RWPE2 (cell line): ENCODE measurements at regions not wholly inside any gene's neighbourhood (a gene's known extent, or its start where the extent isn't known, plus 50 kb on each side); places are given as distances from the start of the nearest gene placed in this dataset.

Experiments
- ATAC-seq: fragments of 200-7000 bp; cut with Tn5 transposase; 3 replicates; pipeline ENCODE4 v1.9.1; 2021; ENCODE audit warnings: low read depth
- DNase-seq: peaks from one replicate; pipeline ENCODE4 v3.0.0-alpha.2; 2020; ENCODE audit warnings: low spot score
- H3K27ac ChIP-seq: fragments of 450-650 bp; 2 replicates; pipeline ENCODE4 v1.5.1; 2017; ENCODE audit warnings: mild to moderate bottlenecking; ENCODE audit not compliant: poor library complexity, severe bottlenecking
- H3K27me3 ChIP-seq: fragments of 250-450 bp; sonication (Bioruptor Pico); 2 replicates; pipeline ENCODE4 v1.5.1; 2021; ENCODE audit warnings: mild to moderate bottlenecking, moderate library complexity; ENCODE audit not compliant: insufficient read depth, poor library complexity, severe bottlenecking
- H3K36me3 ChIP-seq: fragments of 250-450 bp; sonication (Bioruptor Pico); 2 replicates; pipeline ENCODE4 v1.5.1; 2020; ENCODE audit warnings: low read depth, mild to moderate bottlenecking, moderate library complexity
- H3K4me1 ChIP-seq: fragments of 250-450 bp; sonication (Bioruptor Pico); 2 replicates; pipeline ENCODE4 v1.5.1; 2021; ENCODE audit warnings: mild to moderate bottlenecking, moderate library complexity; ENCODE audit not compliant: insufficient read depth, poor library complexity, severe bottlenecking
- H3K4me3 ChIP-seq: fragments of 250-450 bp; sonication (Bioruptor Pico); 2 replicates; pipeline ENCODE4 v1.5.1; 2021; ENCODE audit warnings: mild to moderate bottlenecking, moderate library complexity; ENCODE audit not compliant: severe bottlenecking
- H3K9me3 ChIP-seq: fragments of 250-450 bp; sonication (Bioruptor Pico); 2 replicates; pipeline ENCODE4 v1.5.1; 2021; ENCODE audit warnings: mild to moderate bottlenecking, moderate library complexity; ENCODE audit not compliant: severe bottlenecking
- TF ChIP-seq, protein P1 (sequence below): fragments of 450-650 bp; IDR thresholded peaks from one replicate; pipeline ENCODE4 v1.5.1; 2017; ENCODE audit warnings: mild to moderate bottlenecking, moderate library complexity; ENCODE audit not compliant: poor library complexity, severe bottlenecking

DNA sequence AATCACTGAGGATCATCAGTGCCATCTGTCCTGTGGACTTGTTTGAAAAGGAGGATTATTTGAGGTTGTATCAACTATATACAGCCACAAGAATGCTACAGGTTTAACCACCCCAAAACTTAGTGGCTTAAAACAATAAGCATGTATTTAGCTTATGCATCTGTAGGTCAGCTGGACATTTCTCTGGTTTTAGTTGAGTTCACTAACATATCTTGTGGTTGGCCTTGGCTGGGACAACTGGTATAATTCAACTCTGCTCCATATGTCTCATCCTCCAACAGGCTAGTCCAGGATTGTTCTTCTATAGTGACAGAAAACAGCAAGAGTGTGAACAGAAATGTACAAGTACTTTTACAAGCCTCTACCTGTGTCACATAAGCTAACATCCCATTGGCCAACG is 49.9 kb upstream of the SOX6 start:
- no peaks in the 10 kb centered on the region for H3K27me3 ChIP-seq
- no peak overlapping the region for H3K4me3 ChIP-seq
- no peaks in the 10 kb centered on the region for H3K9me3 ChIP-seq
- TF ChIP-seq, protein P1, sequence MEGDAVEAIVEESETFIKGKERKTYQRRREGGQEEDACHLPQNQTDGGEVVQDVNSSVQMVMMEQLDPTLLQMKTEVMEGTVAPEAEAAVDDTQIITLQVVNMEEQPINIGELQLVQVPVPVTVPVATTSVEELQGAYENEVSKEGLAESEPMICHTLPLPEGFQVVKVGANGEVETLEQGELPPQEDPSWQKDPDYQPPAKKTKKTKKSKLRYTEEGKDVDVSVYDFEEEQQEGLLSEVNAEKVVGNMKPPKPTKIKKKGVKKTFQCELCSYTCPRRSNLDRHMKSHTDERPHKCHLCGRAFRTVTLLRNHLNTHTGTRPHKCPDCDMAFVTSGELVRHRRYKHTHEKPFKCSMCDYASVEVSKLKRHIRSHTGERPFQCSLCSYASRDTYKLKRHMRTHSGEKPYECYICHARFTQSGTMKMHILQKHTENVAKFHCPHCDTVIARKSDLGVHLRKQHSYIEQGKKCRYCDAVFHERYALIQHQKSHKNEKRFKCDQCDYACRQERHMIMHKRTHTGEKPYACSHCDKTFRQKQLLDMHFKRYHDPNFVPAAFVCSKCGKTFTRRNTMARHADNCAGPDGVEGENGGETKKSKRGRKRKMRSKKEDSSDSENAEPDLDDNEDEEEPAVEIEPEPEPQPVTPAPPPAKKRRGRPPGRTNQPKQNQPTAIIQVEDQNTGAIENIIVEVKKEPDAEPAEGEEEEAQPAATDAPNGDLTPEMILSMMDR = no peak
- H3K27ac ChIP-seq = no peak overlapping the region
- DNase-seq = no peak
- H3K4me1 ChIP-seq = no peaks in the 10 kb centered on the region
- H3K36me3 ChIP-seq = no peaks in the 10 kb centered on the region
- ATAC-seq = no peak
